Sigmoid colon (tissue), 6 donors: ENCODE measurements at regions not wholly inside any gene's neighbourhood (a gene's known extent, or its start where the extent isn't known, plus 50 kb on each side); places are given as distances from the start of the nearest gene placed in this dataset.
A peak's percentile ranks its signal among the peaks of the same experiment; 100 is the strongest.

Source experiments
- DNase-seq: peaks from one replicate; pipeline ENCODE4 v3.0.0-alpha.2; 2019
- H3K27ac ChIP-seq, 4 donors: fragments of 200-600 bp; sonication (generic); one replicate each; pipeline ENCODE4 v1.5.1; 2016 to 2019; ENCODE audit warnings: mild to moderate bottlenecking in 1 of 4
- H3K27me3 ChIP-seq, 3 donors: fragments of 200-600 bp; sonication (generic); one replicate each; pipeline ENCODE4 v1.5.1; 2019; ENCODE audit warnings: mild to moderate bottlenecking in 1 of 3
- H3K36me3 ChIP-seq, 4 donors: fragments of 200-600 bp; sonication (generic); one replicate each; pipeline ENCODE4 v1.5.1; 2016 to 2019
- H3K4me1 ChIP-seq, 4 donors: fragments of 200-600 bp; sonication (generic); one replicate each; pipeline ENCODE4 v1.5.1; 2017 to 2019
- H3K4me3 ChIP-seq, 4 donors: fragments of 200-600 bp; sonication (generic); one replicate each; pipeline ENCODE4 v1.5.1; 2017 to 2019; ENCODE audit warnings: mild to moderate bottlenecking in 2 of 4, moderate library complexity in 1 of 4
- H3K9me3 ChIP-seq, 4 donors: fragments of 200-600 bp in 3 of 4; sonication (generic) in 3 of 4; one replicate each; pipeline versions ENCODE4 v1.5.1 to v1.6.1; 2013 to 2019
- EP300 ChIP-seq, 4 donors: sonication (generic); formaldehyde crosslinking; IDR thresholded peaks; one replicate each; pipeline ENCODE4 v1.6.1; 2017; ENCODE audit warnings: antibody characterized with exemption in 4 of 4
- POLR2A ChIP-seq, 2 donors: fragments of 450-650 bp; IDR thresholded peaks; one replicate each; pipeline ENCODE4 v1.6.1; 2016; ENCODE audit warnings: antibody characterized with exemption in 2 of 2, mild to moderate bottlenecking in 2 of 2, moderate library complexity in 2 of 2
- POLR2AphosphoS5 ChIP-seq, 4 donors: sonication (generic); formaldehyde crosslinking; IDR thresholded peaks; one replicate each; pipeline ENCODE4 v1.6.1; 2017; ENCODE audit warnings: antibody characterized with exemption in 4 of 4
- WGBS, 2 donors: extraction: QIAGEN DNeasy Blood & Tissue Kit; methylation state at CpG; one replicate each; pipeline ENCODE4 v1.1.7; 2013; 5-methylcytosine and 5-hydroxymethylcytosine counted together
- intact Hi-C: fragments of 100-400 bp; cut with DNase I; formaldehyde crosslinking; loops from one replicate; pipeline ENCODE4 v1.15.1; 2023
- TF ChIP-seq, protein P1 (sequence below), 4 experiments: fragments of 450-650 bp in 3 of 4; fragments of 200-600 bp in 1 of 4; IDR thresholded peaks; one replicate each; pipeline ENCODE4 v1.5.1; 2016 to 2019; ENCODE audit warnings: antibody characterized with exemption in 4 of 4, mild to moderate bottlenecking in 3 of 4, moderate library complexity in 2 of 4
- donor health status: healthy with polysubstance abuse.
- donor health status: healthy.

GRCh38 chr2:5474716-5475115 lies 217.5 kb upstream of the SOX11 start:
- intact Hi-C loops: no loop called here
- 36 to 72% methylated on average over 14 of the region's 14 CpGs for WGBS, 2 donors
- no peak for TF ChIP-seq EP300 (IDR thresholded peaks at IDR 0.05)
- no peak for TF ChIP-seq POLR2AphosphoS5 (IDR thresholded peaks at IDR 0.05)
- no peak for TF ChIP-seq POLR2A (IDR thresholded peaks at IDR 0.05)

GRCh38 chr2:5479265-5479928 lies 212.8 kb upstream of the SOX11 start:
- peaks cover 0 to 13% (median 8%) of the 10 kb centered on the region in 4 donors for H3K4me1 ChIP-seq
- H3K9me3 ChIP-seq: no peaks in the 10 kb centered on the region
- DNase-seq: no peak
- TF ChIP-seq, protein P1, sequence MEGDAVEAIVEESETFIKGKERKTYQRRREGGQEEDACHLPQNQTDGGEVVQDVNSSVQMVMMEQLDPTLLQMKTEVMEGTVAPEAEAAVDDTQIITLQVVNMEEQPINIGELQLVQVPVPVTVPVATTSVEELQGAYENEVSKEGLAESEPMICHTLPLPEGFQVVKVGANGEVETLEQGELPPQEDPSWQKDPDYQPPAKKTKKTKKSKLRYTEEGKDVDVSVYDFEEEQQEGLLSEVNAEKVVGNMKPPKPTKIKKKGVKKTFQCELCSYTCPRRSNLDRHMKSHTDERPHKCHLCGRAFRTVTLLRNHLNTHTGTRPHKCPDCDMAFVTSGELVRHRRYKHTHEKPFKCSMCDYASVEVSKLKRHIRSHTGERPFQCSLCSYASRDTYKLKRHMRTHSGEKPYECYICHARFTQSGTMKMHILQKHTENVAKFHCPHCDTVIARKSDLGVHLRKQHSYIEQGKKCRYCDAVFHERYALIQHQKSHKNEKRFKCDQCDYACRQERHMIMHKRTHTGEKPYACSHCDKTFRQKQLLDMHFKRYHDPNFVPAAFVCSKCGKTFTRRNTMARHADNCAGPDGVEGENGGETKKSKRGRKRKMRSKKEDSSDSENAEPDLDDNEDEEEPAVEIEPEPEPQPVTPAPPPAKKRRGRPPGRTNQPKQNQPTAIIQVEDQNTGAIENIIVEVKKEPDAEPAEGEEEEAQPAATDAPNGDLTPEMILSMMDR (IDR thresholded peaks at IDR 0.05): no peak
- TF ChIP-seq EP300 (IDR thresholded peaks at IDR 0.05) (no peak), POLR2A (IDR thresholded peaks at IDR 0.05) (no peak), POLR2AphosphoS5 (IDR thresholded peaks at IDR 0.05) (no peak)
- H3K36me3 ChIP-seq: no peaks in the 10 kb centered on the region
- H3K4me3 ChIP-seq: no peak overlapping the region
- H3K27me3 ChIP-seq: no peaks in the 10 kb centered on the region
- H3K27ac ChIP-seq: no peak overlapping the region
- intact Hi-C loops: no loop called here
- WGBS, 2 donors: 39 to 63% methylated on average over 7 of the region's 7 CpGs

More at GRCh38 chr2:5474716-5475115, 217.5 kb upstream of the SOX11 start:
- Histone ChIP-seq H3K4me3 (no peak overlapping the region), H3K9me3 (no peaks in the 10 kb centered on the region), H3K27ac (no peak overlapping the region), H3K27me3 (no peaks in the 10 kb centered on the region), H3K4me1 (no peaks in the 10 kb centered on the region), H3K36me3 (no peaks in the 10 kb centered on the region)
- DNase-seq: no peak

DNA sequence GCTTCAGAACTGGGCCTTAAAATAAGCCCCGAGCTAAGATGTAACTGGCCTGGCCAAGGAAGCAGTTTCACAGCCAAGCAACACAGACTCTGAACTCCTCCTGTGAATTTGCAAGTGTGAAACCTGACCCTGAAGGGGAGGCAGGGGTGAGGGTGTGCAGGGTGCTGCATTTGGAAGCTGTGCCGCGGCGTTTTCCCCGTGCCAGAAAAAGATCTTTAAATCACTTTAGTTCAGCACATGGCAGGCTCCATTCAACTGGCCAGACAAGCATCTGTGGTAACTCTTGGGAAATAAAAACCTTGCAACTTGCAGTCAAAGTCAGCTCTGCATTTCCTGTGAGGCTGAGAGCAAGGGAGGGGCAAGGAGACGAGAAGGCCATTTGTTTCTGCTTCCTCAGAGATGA lies 209.3 kb upstream of the SOX11 start:
- WGBS, 2 donors: 11 to 51% methylated on average over 6 of the region's 6 CpGs
- intact Hi-C loops: no loop called here

DNA sequence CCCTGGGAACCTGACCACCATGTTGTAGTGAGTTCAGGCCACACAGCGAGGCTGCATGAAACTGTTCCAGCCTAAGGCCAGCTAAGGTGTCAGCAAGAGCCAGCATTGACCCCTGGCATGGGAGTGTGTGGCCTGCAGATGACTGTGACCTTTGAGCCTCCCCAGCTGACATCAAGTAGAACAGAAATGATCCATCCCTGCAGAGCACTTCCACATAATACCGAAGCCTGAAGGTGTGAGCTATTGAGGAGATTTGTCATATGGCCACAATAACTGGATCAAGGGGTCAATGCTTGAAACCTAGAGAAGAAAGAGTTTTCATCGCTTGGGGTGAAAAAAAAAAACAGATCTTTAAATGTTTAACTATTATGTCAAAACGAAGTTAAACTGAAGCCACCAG lies 207.3 kb upstream of the SOX11 start:
- 73 to 84% methylated on average over 4 of the region's 4 CpGs for WGBS, 2 donors
- no peaks in the 10 kb centered on the region for H3K36me3 ChIP-seq
- no peak for DNase-seq
- peaks cover 0 to 13% (median 8%) of the 10 kb centered on the region in 4 donors for H3K4me1 ChIP-seq
- intact Hi-C loops: no loop called here
- TF ChIP-seq POLR2A (IDR thresholded peaks at IDR 0.05) (no peak), POLR2AphosphoS5 (IDR thresholded peaks at IDR 0.05) (no peak), EP300 (IDR thresholded peaks at IDR 0.05) (no peak)
- TF ChIP-seq, protein P1 (IDR thresholded peaks at IDR 0.05): no peak
- H3K27me3 ChIP-seq: no peaks in the 10 kb centered on the region
- no peak overlapping the region for H3K27ac ChIP-seq
- no peak overlapping the region for H3K4me3 ChIP-seq
- H3K9me3 ChIP-seq: peaks cover 0 to 4% (median 0%) of the 10 kb centered on the region in 4 donors

More for the DNA sequence above, 209.3 kb upstream of the SOX11 start:
- Histone ChIP-seq H3K36me3 (no peaks in the 10 kb centered on the region), H3K4me1 (peaks cover 0 to 13% (median 8%) of the 10 kb centered on the region in 4 donors), H3K27ac (peak overlapping the region in 1 of 4 donors; percentile 8), H3K27me3 (no peaks in the 10 kb centered on the region), H3K4me3 (no peak overlapping the region), H3K9me3 (peaks cover 0 to 4% (median 0%) of the 10 kb centered on the region in 4 donors)
- no peak for TF ChIP-seq EP300 (IDR thresholded peaks at IDR 0.05)
- no peak for DNase-seq

DNA sequence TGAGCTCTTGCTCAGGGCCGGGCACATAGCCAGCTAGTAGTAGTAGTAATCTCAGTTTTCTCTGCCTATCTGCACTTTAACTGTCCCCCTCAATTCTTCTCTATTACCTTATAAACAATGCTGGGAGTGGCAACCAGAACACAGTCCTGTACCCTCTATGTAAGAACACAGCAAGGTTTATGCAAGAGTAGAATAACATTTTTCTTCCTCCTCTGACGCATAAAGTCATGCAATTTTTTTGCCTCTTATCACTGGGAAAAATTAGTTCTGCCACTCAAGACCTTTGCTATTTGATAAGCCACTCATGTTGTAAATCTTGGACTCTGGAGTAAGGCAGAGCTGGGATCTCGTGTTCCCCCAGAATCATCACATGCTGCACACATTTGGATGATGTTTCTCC lies 200.7 kb upstream of the SOX11 start:
- WGBS, 2 donors: 27 to 66% methylated on average over 3 of the region's 3 CpGs
- H3K9me3 ChIP-seq: no peaks in the 10 kb centered on the region
- no peak for DNase-seq

More for the DNA sequence above, 200.7 kb upstream of the SOX11 start:
- Histone ChIP-seq H3K27me3 (no peaks in the 10 kb centered on the region), H3K4me1 (no peaks in the 10 kb centered on the region), H3K4me3 (no peak overlapping the region), H3K27ac (no peak overlapping the region), H3K36me3 (no peaks in the 10 kb centered on the region)
- intact Hi-C loops: no loop called here
- TF ChIP-seq POLR2A (IDR thresholded peaks at IDR 0.05) (no peak), POLR2AphosphoS5 (IDR thresholded peaks at IDR 0.05) (no peak), EP300 (IDR thresholded peaks at IDR 0.05) (no peak)
- TF ChIP-seq, protein P1 (IDR thresholded peaks at IDR 0.05): no peak
